Osteoblast (primary cell): ENCODE measurements at regions not wholly inside any gene's neighbourhood (a gene's known extent, or its start where the extent isn't known, plus 50 kb on each side); places are given as distances from the start of the nearest gene placed in this dataset.

Experiments used
- DNase-seq: peaks from one replicate; pipeline ENCODE4 v3.0.0; 2011; ENCODE audit warnings: low spot score, mixed read lengths; ENCODE audit not compliant: insufficient read length; ENCODE audit errors: missing footprints
- H2AFZ ChIP-seq: 2 replicates; pipeline ENCODE4 v1.6.0; 2011; ENCODE audit warnings: mild to moderate bottlenecking, low read length
- H3K27ac ChIP-seq: 2 replicates; pipeline ENCODE4 v1.5.1; 2011; ENCODE audit warnings: mild to moderate bottlenecking, low read depth, low read length, moderate library complexity
- H3K27me3 ChIP-seq: 2 replicates; pipeline ENCODE4 v1.6.0; 2012; ENCODE audit warnings: mild to moderate bottlenecking, control low read depth, inconsistent platforms, low read length, moderate library complexity; ENCODE audit not compliant: insufficient read depth
- H3K36me3 ChIP-seq: 2 replicates; pipeline ENCODE4 v1.5.1; 2011; ENCODE audit warnings: mild to moderate bottlenecking, low read length, control low read depth, moderate library complexity; ENCODE audit not compliant: insufficient read depth
- H3K4me1 ChIP-seq: 2 replicates; pipeline ENCODE4 v1.5.1; 2011; ENCODE audit warnings: mild to moderate bottlenecking, low read length, control low read depth, moderate library complexity; ENCODE audit not compliant: insufficient read depth
- H3K4me2 ChIP-seq: 2 replicates; pipeline ENCODE4 v1.6.0; 2011; ENCODE audit warnings: mild to moderate bottlenecking, low read length; ENCODE audit not compliant: insufficient read depth
- H3K4me3 ChIP-seq: fragments of 200-600 bp; sonication (generic); 3 replicates; pipeline ENCODE4 v1.5.1; 2012; ENCODE audit warnings: mild to moderate bottlenecking, low read length, inconsistent platforms; ENCODE audit not compliant: insufficient read depth
- H3K79me2 ChIP-seq: 2 replicates; pipeline ENCODE4 v1.6.0; 2012; ENCODE audit warnings: mild to moderate bottlenecking, low read length, control low read depth, inconsistent platforms; ENCODE audit not compliant: insufficient read depth
- H3K9me3 ChIP-seq: 2 replicates; pipeline ENCODE4 v1.5.1; 2011; ENCODE audit warnings: low read depth, low read length, control low read depth
- H4K20me1 ChIP-seq: 2 replicates; pipeline ENCODE4 v1.6.0; 2012; ENCODE audit warnings: mild to moderate bottlenecking, low read length, control low read depth; ENCODE audit not compliant: insufficient read depth
- TF ChIP-seq, protein P1 (sequence below): IDR thresholded peaks from 2 replicates; pipeline ENCODE4 v1.5.1; 2011; ENCODE audit warnings: mild to moderate bottlenecking, low read depth, low read length, moderate library complexity; ENCODE audit errors: extremely low read depth

DNA sequence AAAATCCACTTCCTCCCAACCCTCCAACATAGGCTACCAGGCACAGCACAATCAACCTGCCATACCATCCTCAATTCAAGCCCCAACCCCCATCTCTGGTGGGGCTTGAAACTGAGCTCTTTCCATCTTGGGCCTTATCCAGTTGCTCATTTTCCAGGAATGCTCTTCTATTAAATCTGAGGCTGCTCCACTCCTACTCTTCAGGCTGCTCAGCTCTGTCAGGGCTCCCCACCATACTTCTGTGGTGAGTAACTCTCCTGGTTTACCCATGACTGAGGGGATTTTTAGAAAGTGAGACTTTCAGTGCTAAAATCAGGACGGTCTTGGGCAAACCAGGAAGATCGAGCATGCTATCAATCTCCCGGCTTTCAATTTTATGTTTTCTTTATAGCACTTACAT lies 512.8 kb downstream of the LMO7 start:
- no peaks in the 10 kb centered on the region for H3K9me3 ChIP-seq
- peak overlapping the region; percentile 37 for H2AFZ ChIP-seq

DNA sequence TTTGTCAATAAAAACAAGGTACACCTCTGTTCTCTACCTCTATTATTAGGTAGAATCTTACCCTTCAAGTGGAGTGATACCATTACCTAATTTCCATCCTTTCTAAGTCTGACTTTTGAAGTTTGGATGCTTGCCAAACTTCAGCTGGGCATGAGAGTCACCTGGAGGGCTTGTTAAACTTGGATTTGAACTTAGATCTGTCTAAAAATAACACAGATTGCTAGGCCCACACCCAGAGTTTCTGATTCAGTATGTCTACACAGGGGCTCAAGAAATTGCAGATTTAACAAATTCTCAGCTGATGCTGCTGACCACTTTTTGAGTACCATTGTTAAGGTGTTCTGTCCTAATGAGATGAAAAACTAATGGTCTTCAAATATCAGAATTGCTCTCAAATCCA lies 512.2 kb downstream of the LMO7 start:
- H3K4me1 ChIP-seq = peaks cover 11% of the 10 kb centered on the region
- no peaks in the 10 kb centered on the region for H3K9me3 ChIP-seq
- H3K4me2 ChIP-seq = no peak overlapping the region
- TF ChIP-seq, protein P1, sequence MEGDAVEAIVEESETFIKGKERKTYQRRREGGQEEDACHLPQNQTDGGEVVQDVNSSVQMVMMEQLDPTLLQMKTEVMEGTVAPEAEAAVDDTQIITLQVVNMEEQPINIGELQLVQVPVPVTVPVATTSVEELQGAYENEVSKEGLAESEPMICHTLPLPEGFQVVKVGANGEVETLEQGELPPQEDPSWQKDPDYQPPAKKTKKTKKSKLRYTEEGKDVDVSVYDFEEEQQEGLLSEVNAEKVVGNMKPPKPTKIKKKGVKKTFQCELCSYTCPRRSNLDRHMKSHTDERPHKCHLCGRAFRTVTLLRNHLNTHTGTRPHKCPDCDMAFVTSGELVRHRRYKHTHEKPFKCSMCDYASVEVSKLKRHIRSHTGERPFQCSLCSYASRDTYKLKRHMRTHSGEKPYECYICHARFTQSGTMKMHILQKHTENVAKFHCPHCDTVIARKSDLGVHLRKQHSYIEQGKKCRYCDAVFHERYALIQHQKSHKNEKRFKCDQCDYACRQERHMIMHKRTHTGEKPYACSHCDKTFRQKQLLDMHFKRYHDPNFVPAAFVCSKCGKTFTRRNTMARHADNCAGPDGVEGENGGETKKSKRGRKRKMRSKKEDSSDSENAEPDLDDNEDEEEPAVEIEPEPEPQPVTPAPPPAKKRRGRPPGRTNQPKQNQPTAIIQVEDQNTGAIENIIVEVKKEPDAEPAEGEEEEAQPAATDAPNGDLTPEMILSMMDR = no peak
- no peaks in the 10 kb centered on the region for H3K36me3 ChIP-seq
- no peak overlapping the region for H3K27ac ChIP-seq
- no peak overlapping the region for H3K4me3 ChIP-seq
- H3K27me3 ChIP-seq = no peaks in the 10 kb centered on the region
- DNase-seq = no peak
- H4K20me1 ChIP-seq = no peaks in the 10 kb centered on the region
- H2AFZ ChIP-seq = no peak overlapping the region
- H3K79me2 ChIP-seq = no peaks in the 10 kb centered on the region

More for the DNA sequence above, 512.8 kb downstream of the LMO7 start:
- no peaks in the 10 kb centered on the region for H3K79me2 ChIP-seq
- no peak overlapping the region for H3K4me3 ChIP-seq
- H3K27me3 ChIP-seq = no peaks in the 10 kb centered on the region
- no peaks in the 10 kb centered on the region for H3K36me3 ChIP-seq
- peak; percentile 66 for DNase-seq
- H4K20me1 ChIP-seq = no peaks in the 10 kb centered on the region
- peaks cover 11% of the 10 kb centered on the region for H3K4me1 ChIP-seq
- peak overlapping the region; percentile 8 for H3K27ac ChIP-seq
- TF ChIP-seq, protein P1 = no peak
- H3K4me2 ChIP-seq = peak overlapping the region; percentile 39

DNA sequence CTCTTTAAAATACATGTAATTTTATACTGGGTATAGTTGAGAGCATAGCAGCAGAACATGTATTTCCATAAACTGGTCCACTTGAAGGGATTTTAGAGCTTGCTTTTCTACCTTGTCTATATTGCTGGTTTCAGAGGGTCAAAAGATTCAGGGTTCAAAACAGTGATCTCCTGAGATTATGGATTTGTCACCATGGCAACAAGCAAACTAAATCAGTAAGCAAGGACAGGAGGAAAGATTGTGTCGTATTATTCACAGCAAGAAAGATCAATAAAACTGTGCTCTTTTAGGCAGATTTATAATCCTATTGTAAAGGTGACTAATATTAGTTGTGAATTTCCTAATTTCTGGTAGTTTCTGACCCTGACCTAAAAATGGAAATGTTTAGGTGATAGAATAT lies 496.4 kb downstream of the LMO7 start:
- no peaks in the 10 kb centered on the region for H4K20me1 ChIP-seq
- H3K4me1 ChIP-seq = no peaks in the 10 kb centered on the region
- H3K36me3 ChIP-seq = no peaks in the 10 kb centered on the region
- no peak overlapping the region for H3K4me2 ChIP-seq
- H3K4me3 ChIP-seq = no peak overlapping the region
- H3K27ac ChIP-seq = no peak overlapping the region
- no peaks in the 10 kb centered on the region for H3K9me3 ChIP-seq
- no peak for DNase-seq
- no peaks in the 10 kb centered on the region for H3K27me3 ChIP-seq
- H3K79me2 ChIP-seq = no peaks in the 10 kb centered on the region
- TF ChIP-seq, protein P1 = no peak
- no peak overlapping the region for H2AFZ ChIP-seq

DNA sequence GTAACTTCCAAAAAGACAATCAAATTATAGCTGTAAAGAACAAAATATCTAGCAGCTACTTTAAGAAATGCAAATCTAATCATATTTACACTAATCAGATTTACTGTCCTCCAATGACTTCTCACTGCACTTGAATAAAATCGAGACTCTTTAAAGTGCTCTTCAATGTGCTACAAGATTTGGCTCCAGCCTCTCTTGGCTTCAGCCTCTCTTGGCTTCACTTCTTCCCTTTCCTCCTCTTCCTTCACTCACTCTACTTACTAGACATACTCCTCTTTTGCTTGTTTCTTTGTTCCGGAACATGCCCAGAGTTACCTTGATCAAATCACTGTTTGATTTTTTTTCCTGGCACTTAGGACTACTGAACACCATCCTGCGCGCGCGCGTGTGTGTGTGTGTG lies 495.4 kb downstream of the LMO7 start:
- no peaks in the 10 kb centered on the region for H4K20me1 ChIP-seq
- H3K27ac ChIP-seq = no peak overlapping the region
- H3K79me2 ChIP-seq = no peaks in the 10 kb centered on the region
- H3K4me1 ChIP-seq = no peaks in the 10 kb centered on the region
- H3K27me3 ChIP-seq = no peaks in the 10 kb centered on the region
- no peak overlapping the region for H3K4me2 ChIP-seq
- TF ChIP-seq, protein P1 = no peak
- H2AFZ ChIP-seq = no peak overlapping the region
- no peak for DNase-seq
- H3K9me3 ChIP-seq = no peaks in the 10 kb centered on the region
- H3K36me3 ChIP-seq = no peaks in the 10 kb centered on the region
- H3K4me3 ChIP-seq = no peak overlapping the region
